GM13977 (cell line): ENCODE measurements at regions not wholly inside any gene's neighbourhood (a gene's known extent, or its start where the extent isn't known, plus 50 kb on each side); places are given as distances from the start of the nearest gene placed in this dataset.

Experiments
- DNase-seq: peaks from one replicate; pipeline ENCODE4 v3.0.0; 2012; ENCODE audit warnings: low spot score
- CTCF ChIP-seq: IDR thresholded peaks from 2 replicates; pipeline ENCODE4 v1.5.1; 2012; ENCODE audit warnings: mild to moderate bottlenecking, control low read depth; ENCODE audit not compliant: insufficient read depth; ENCODE audit errors: extremely low read depth, missing control alignments
- in situ Hi-C: fragments of 300-500 bp; cut with MboI; formaldehyde crosslinking; loops from one replicate; pipeline ENCODE4 v1.12.0; 2022; ENCODE audit warnings: low sequenced_read_pairs, low pct_unique_long_range_greater_than_20kb, mixed read lengths, inconsistent platforms; ENCODE audit not compliant: unreplicated experiment

- no peak for DNase-seq
- in situ Hi-C loops, result no loop called here
- no peak for TF ChIP-seq CTCF
Measured at GRCh38 chr7:124552217-124552616, 213.4 kb downstream of the GPR37 start.

- no peak for DNase-seq
- no peak for TF ChIP-seq CTCF
- in situ Hi-C loops, result no loop called here
Measured at GRCh38 chr7:124550036-124550435, 215.6 kb downstream of the GPR37 start.

- in situ Hi-C loops, result no loop called here
- DNase-seq, result no peak
- no peak for TF ChIP-seq CTCF
Measured at GRCh38 chr7:124542476-124542875, 223.1 kb downstream of the GPR37 start.

- no peak for DNase-seq
- no peak for TF ChIP-seq CTCF
- in situ Hi-C loops, result no loop called here
Measured at GRCh38 chr7:124536156-124536762, 229.3 kb downstream of the GPR37 start.

GRCh38 chr7:124532166-124532565, 233.4 kb downstream of the GPR37 start:
- in situ Hi-C loops, result no loop called here
- TF ChIP-seq CTCF, result no peak
- no peak for DNase-seq

- in situ Hi-C loops, result no loop called here
- no peak for TF ChIP-seq CTCF
- DNase-seq, result no peak
Measured at GRCh38 chr7:124516911-124517310, 248.7 kb downstream of the GPR37 start.

- DNase-seq, result no peak
- no peak for TF ChIP-seq CTCF
- in situ Hi-C loops, result no loop called here
Measured at GRCh38 chr7:124515106-124515830, 250.3 kb downstream of the GPR37 start.
